ENCODE measurements at regions not wholly inside any gene's neighbourhood (a gene's known extent, or its start where the extent isn't known, plus 50 kb on each side); places are given as distances from the start of the nearest gene placed in this dataset.

- no peak for TF ChIP-seq CTCF (IDR thresholded peaks at IDR 0.05)
- TF ChIP-seq POLR2A (IDR thresholded peaks at IDR 0.05), result no peak
These were observed 190.2 kb downstream of the INHBB start for GRCh38 chr2:120536141-120536540.
